Lung (tissue), 11 donors: ENCODE measurements at regions not wholly inside any gene's neighbourhood (a gene's known extent, or its start where the extent isn't known, plus 50 kb on each side); places are given as distances from the start of the nearest gene placed in this dataset.
"Not testable (repeated sequence)": the region's sequence is repeated elsewhere in the genome, so short reads cannot be mapped to it uniquely, and the experiment has no call there.

Experiments used
- ATAC-seq: fragments of 200-7000 bp; cut with Tn5 transposase; one replicate; pipeline ENCODE4 v1.9.1; 2020; ENCODE audit warnings: moderate number of reproducible peaks; ENCODE audit not compliant: insufficient read depth, low FRiP score
- DNase-seq, 3 donors: peaks; one replicate each; pipeline ENCODE4 v3.0.0-alpha.2; 2013 to 2017
- H3K27ac ChIP-seq, 2 donors: one replicate each; pipeline ENCODE4 v1.5.1; 2013; ENCODE audit warnings: mild to moderate bottlenecking in 2 of 2, moderate library complexity in 2 of 2, control low read depth in 1 of 2, inconsistent platforms in 1 of 2, low read depth in 1 of 2, low read length in 1 of 2
- H3K27me3 ChIP-seq, 3 donors: one replicate each; pipeline ENCODE4 v1.5.1; 2013; ENCODE audit warnings: low read length in 2 of 3; ENCODE audit not compliant: control insufficient read depth in 3 of 3, insufficient read depth in 3 of 3
- H3K36me3 ChIP-seq, 4 donors: one replicate each; pipeline ENCODE4 v1.5.1; 2013; ENCODE audit warnings: low read length in 4 of 4, mild to moderate bottlenecking in 1 of 4, moderate library complexity in 1 of 4; ENCODE audit not compliant: control insufficient read depth in 4 of 4, insufficient read depth in 4 of 4
- H3K4me1 ChIP-seq, 5 donors: one replicate each; pipeline ENCODE4 v1.5.1; 2013; ENCODE audit warnings: low read length in 5 of 5, mild to moderate bottlenecking in 2 of 5, moderate library complexity in 1 of 5; ENCODE audit not compliant: control insufficient read depth in 5 of 5, insufficient read depth in 5 of 5
- H3K4me3 ChIP-seq: one replicate; pipeline ENCODE4 v1.5.1; 2013; ENCODE audit warnings: mild to moderate bottlenecking, control low read depth, moderate library complexity
- H3K9ac ChIP-seq, 2 donors: one replicate each; pipeline ENCODE4 v1.5.1; 2013; ENCODE audit warnings: low read length in 2 of 2, control low read depth in 1 of 2; ENCODE audit not compliant: insufficient read depth in 1 of 2
- H3K9me3 ChIP-seq, 4 donors: one replicate each; pipeline ENCODE4 v1.5.1; 2013; ENCODE audit warnings: low read length in 3 of 4, mild to moderate bottlenecking in 1 of 4, moderate library complexity in 1 of 4; ENCODE audit not compliant: control insufficient read depth in 4 of 4, insufficient read depth in 3 of 4
- CTCF ChIP-seq: IDR thresholded peaks from 2 replicates; pipeline ENCODE4 v1.5.1; 2012; ENCODE audit warnings: mild to moderate bottlenecking; ENCODE audit errors: control extremely low read depth, extremely low read depth
- WGBS, 2 donors: extraction: QIAGEN DNeasy Blood & Tissue Kit; methylation state at CpG; one replicate each; pipeline ENCODE4 v1.1.7; 2013; 5-methylcytosine and 5-hydroxymethylcytosine counted together
- donor health status: control.
- donor health status: control.
- donor health status: Bipolar disorder and iron deficiency.
- donor health status: healthy.
- donor health status: DM: yes; HTN: yes; CAD: no.

GRCh38 chr17:56724664-56725063, 109.1 kb downstream of the C17orf67 start:
- H3K36me3 ChIP-seq, result no peaks in the 10 kb centered on the region
- H3K4me3 ChIP-seq, result no peak overlapping the region
- no peak for DNase-seq
- H3K9me3 ChIP-seq, result no peaks in the 10 kb centered on the region
- ATAC-seq, result no peak
- 78 to 90% methylated on average over 11 of the region's 11 CpGs for WGBS, 2 donors
- no peak overlapping the region for H3K9ac ChIP-seq
- no peak for TF ChIP-seq CTCF
- H3K27me3 ChIP-seq, result no peaks in the 10 kb centered on the region
- no peak overlapping the region for H3K27ac ChIP-seq
- no peaks in the 10 kb centered on the region for H3K4me1 ChIP-seq

- Histone ChIP-seq H3K9ac (no peak overlapping the region), H3K4me3 (no peak overlapping the region), H3K4me1 (no peaks in the 10 kb centered on the region), H3K9me3 (no peaks in the 10 kb centered on the region), H3K27me3 (no peaks in the 10 kb centered on the region), H3K27ac (no peak overlapping the region), H3K36me3 (no peaks in the 10 kb centered on the region)
- DNase-seq (peak in 1 of 3 donors; percentile 46), ATAC-seq (no peak)
- WGBS, 2 donors, result 59 to 84% methylated on average over 4 of the region's 4 CpGs
- TF ChIP-seq CTCF, result no peak
Measured at GRCh38 chr17:56725144-56725543, 108.6 kb downstream of the C17orf67 start.

GRCh38 chr17:56727876-56728617, 105.7 kb downstream of the C17orf67 start:
- Histone ChIP-seq H3K4me1 (no peaks in the 10 kb centered on the region), H3K9me3 (no peaks in the 10 kb centered on the region), H3K9ac (no peak overlapping the region), H3K27me3 (no peaks in the 10 kb centered on the region), H3K36me3 (no peaks in the 10 kb centered on the region), H3K4me3 (no peak overlapping the region), H3K27ac (no peak overlapping the region)
- no peak for DNase-seq
- 85 to 91% methylated on average over 6 of the region's 6 CpGs for WGBS, 2 donors
- ATAC-seq, result no peak
- no peak for TF ChIP-seq CTCF

GRCh38 chr17:56731096-56731495, 102.6 kb downstream of the C17orf67 start:
- not testable (repeated sequence) for ATAC-seq, H3K27me3 ChIP-seq, H3K9me3 ChIP-seq, DNase-seq, H3K9ac ChIP-seq, H3K27ac ChIP-seq, H3K4me3 ChIP-seq, H3K36me3 ChIP-seq, H3K4me1 ChIP-seq
- 90 to 94% methylated on average over 5 of the region's 5 CpGs for WGBS, 2 donors
